Mesendoderm (in vitro differentiated cells): ENCODE measurements at regions not wholly inside any gene's neighbourhood (a gene's known extent, or its start where the extent isn't known, plus 50 kb on each side); places are given as distances from the start of the nearest gene placed in this dataset.
A peak's percentile ranks its signal among the peaks of the same experiment; 100 is the strongest.

Experiments
- DNase-seq: peaks from one replicate; pipeline ENCODE4 v3.0.0; 2013
- H2AK5ac ChIP-seq: 2 replicates; pipeline ENCODE4 v1.6.1; 2013; ENCODE audit warnings: low read length, inconsistent platforms
- H2BK120ac ChIP-seq: 2 replicates; pipeline ENCODE4 v1.6.1; 2013; ENCODE audit warnings: low read depth, mild to moderate bottlenecking, low read length, moderate library complexity, mixed read lengths
- H2BK15ac ChIP-seq: replicated peaks from 2 replicates; pipeline ENCODE4 v1.6.1; 2013; ENCODE audit warnings: low read depth, mild to moderate bottlenecking, moderate library complexity
- H2BK5ac ChIP-seq: 2 replicates; pipeline ENCODE4 v1.6.1; 2013; ENCODE audit warnings: low read length, inconsistent platforms
- H3K18ac ChIP-seq: 2 replicates; pipeline ENCODE4 v1.6.1; 2013; ENCODE audit warnings: mild to moderate bottlenecking, low read length, mixed read lengths
- H3K23ac ChIP-seq: one replicate; pipeline ENCODE4 v1.6.1; 2013; ENCODE audit warnings: low read length
- H3K27ac ChIP-seq: 2 replicates; pipeline ENCODE4 v1.5.1; 2013; ENCODE audit warnings: low read depth, mild to moderate bottlenecking, inconsistent platforms, low read length, moderate library complexity
- H3K27me3 ChIP-seq: 2 replicates; pipeline ENCODE4 v1.6.1; 2013; ENCODE audit warnings: low read length, control low read depth, mild to moderate bottlenecking, inconsistent platforms; ENCODE audit not compliant: insufficient read depth, poor library complexity
- H3K36me3 ChIP-seq: 2 replicates; pipeline ENCODE4 v1.6.1; 2013; ENCODE audit warnings: low read length, inconsistent platforms; ENCODE audit not compliant: control insufficient read depth, insufficient read depth
- H3K4ac ChIP-seq: one replicate; pipeline ENCODE4 v1.6.1; 2013; ENCODE audit warnings: low read depth, mild to moderate bottlenecking, low read length, moderate library complexity
- H3K4me1 ChIP-seq: 2 replicates; pipeline ENCODE4 v1.6.1; 2013; ENCODE audit warnings: low read depth, low read length, inconsistent platforms; ENCODE audit not compliant: control insufficient read depth
- H3K4me2 ChIP-seq: 2 replicates; pipeline ENCODE4 v1.6.1; 2013; ENCODE audit warnings: low read length
- H3K4me3 ChIP-seq: 2 replicates; pipeline ENCODE4 v1.5.1; 2013; ENCODE audit warnings: mild to moderate bottlenecking, low read length
- H3K56ac ChIP-seq: one replicate; pipeline ENCODE4 v1.6.1; 2013; ENCODE audit warnings: low read length
- H3K79me1 ChIP-seq: 2 replicates; pipeline ENCODE4 v1.6.1; 2013; ENCODE audit warnings: low read length, inconsistent platforms
- H3K79me2 ChIP-seq: 2 replicates; pipeline ENCODE4 v1.6.1; 2013; ENCODE audit warnings: mild to moderate bottlenecking, low read length; ENCODE audit not compliant: control insufficient read depth, insufficient read depth
- H3K9ac ChIP-seq: 2 replicates; pipeline ENCODE4 v1.6.1; 2013; ENCODE audit warnings: low read length, inconsistent platforms
- H4K5ac ChIP-seq: one replicate; pipeline ENCODE4 v1.6.1; 2013; ENCODE audit warnings: low read length
- H4K8ac ChIP-seq: one replicate; pipeline ENCODE4 v1.6.1; 2013; ENCODE audit warnings: low read depth, mild to moderate bottlenecking, control low read depth, low read length, moderate library complexity
- WGBS: extraction: QIAGEN DNeasy Blood & Tissue Kit; methylation state at CpG from one replicate; pipeline ENCODE4 v1.1.7; 2013; ENCODE audit warnings: low lambda C conversion rate, missing lambda C conversion rate; ENCODE audit not compliant: insufficient coverage; ENCODE audit errors: extremely low coverage; 5-methylcytosine and 5-hydroxymethylcytosine counted together

- Histone ChIP-seq H3K18ac (no peak overlapping the region), H3K4me3 (no peak overlapping the region), H3K9ac (no peak overlapping the region), H3K27ac (no peak overlapping the region), H3K56ac (no peak overlapping the region), H3K4me1 (peaks cover 2% of the 10 kb centered on the region), H2BK15ac (peak overlapping the region; percentile 85), H3K27me3 (no peaks in the 10 kb centered on the region), H2BK120ac (no peak overlapping the region), H2BK5ac (no peak overlapping the region), H2AK5ac (no peak overlapping the region), H4K8ac (no peak overlapping the region), H3K79me2 (no peaks in the 10 kb centered on the region), H4K5ac (no peak overlapping the region), H3K36me3 (no peaks in the 10 kb centered on the region), H3K4me2 (no peak overlapping the region), H3K23ac (no peak overlapping the region), H3K79me1 (no peaks in the 10 kb centered on the region), H3K4ac (no peak overlapping the region)
- DNase-seq, result peak; percentile 93
- WGBS, result no CpG with 5 or more reads among the region's 7 CpGs
These were observed 51.1 kb upstream of the EED start for GRCh38 chr11:86193297-86194095.

GRCh38 chr11:86192519-86193257 is 51.9 kb upstream of the EED start:
- no peak overlapping the region for H2AK5ac ChIP-seq
- peaks cover 2% of the 10 kb centered on the region for H3K4me1 ChIP-seq
- DNase-seq, result no peak
- no peak overlapping the region for H3K56ac ChIP-seq
- H3K9ac ChIP-seq, result no peak overlapping the region
- H4K8ac ChIP-seq, result no peak overlapping the region
- no peak overlapping the region for H2BK5ac ChIP-seq
- no peaks in the 10 kb centered on the region for H3K79me1 ChIP-seq
- H3K4me3 ChIP-seq, result no peak overlapping the region
- H3K4ac ChIP-seq, result no peak overlapping the region
- H3K18ac ChIP-seq, result no peak overlapping the region
- no peak overlapping the region for H3K23ac ChIP-seq
- H2BK15ac ChIP-seq, result no peak overlapping the region
- H3K27me3 ChIP-seq, result no peaks in the 10 kb centered on the region
- H3K27ac ChIP-seq, result no peak overlapping the region
- no CpG with 5 or more reads among the region's 1 CpG for WGBS
- H2BK120ac ChIP-seq, result no peak overlapping the region
- no peaks in the 10 kb centered on the region for H3K36me3 ChIP-seq
- no peak overlapping the region for H4K5ac ChIP-seq
- H3K4me2 ChIP-seq, result no peak overlapping the region
- H3K79me2 ChIP-seq, result no peaks in the 10 kb centered on the region

- H2BK120ac ChIP-seq, result no peak overlapping the region
- WGBS, result no CpG with 5 or more reads among the region's 1 CpG
- no peak overlapping the region for H3K27ac ChIP-seq
- H3K9ac ChIP-seq, result no peak overlapping the region
- H4K5ac ChIP-seq, result no peak overlapping the region
- no peaks in the 10 kb centered on the region for H3K79me2 ChIP-seq
- no peaks in the 10 kb centered on the region for H3K36me3 ChIP-seq
- no peak overlapping the region for H3K56ac ChIP-seq
- no peak overlapping the region for H3K23ac ChIP-seq
- peak overlapping the region; percentile 57 for H2BK15ac ChIP-seq
- H3K18ac ChIP-seq, result no peak overlapping the region
- no peak overlapping the region for H2AK5ac ChIP-seq
- no peak overlapping the region for H2BK5ac ChIP-seq
- no peak for DNase-seq
- no peaks in the 10 kb centered on the region for H3K27me3 ChIP-seq
- H3K4me1 ChIP-seq, result peaks cover 2% of the 10 kb centered on the region
- H3K4me3 ChIP-seq, result no peak overlapping the region
- H4K8ac ChIP-seq, result no peak overlapping the region
- no peak overlapping the region for H3K4ac ChIP-seq
- no peak overlapping the region for H3K4me2 ChIP-seq
- H3K79me1 ChIP-seq, result no peaks in the 10 kb centered on the region
These were observed 52.7 kb upstream of the EED start for GRCh38 chr11:86191874-86192273.

GRCh38 chr11:86187027-86187426 is 57.5 kb upstream of the EED start:
- H3K18ac ChIP-seq, result no peak overlapping the region
- no peak overlapping the region for H2BK5ac ChIP-seq

GRCh38 chr11:86186386-86186785 is 58.2 kb upstream of the EED start:
- Histone ChIP-seq H3K18ac (no peak overlapping the region), H3K79me1 (no peaks in the 10 kb centered on the region), H3K27me3 (no peaks in the 10 kb centered on the region), H4K5ac (no peak overlapping the region), H3K36me3 (no peaks in the 10 kb centered on the region), H3K4ac (no peak overlapping the region), H2AK5ac (no peak overlapping the region), H3K4me1 (no peaks in the 10 kb centered on the region), H2BK15ac (no peak overlapping the region), H3K56ac (no peak overlapping the region), H3K9ac (no peak overlapping the region), H3K79me2 (no peaks in the 10 kb centered on the region), H3K23ac (no peak overlapping the region), H3K27ac (no peak overlapping the region), H2BK120ac (no peak overlapping the region), H3K4me3 (no peak overlapping the region), H3K4me2 (no peak overlapping the region), H4K8ac (no peak overlapping the region), H2BK5ac (no peak overlapping the region)
- WGBS, result no CpG with 5 or more reads among the region's 4 CpGs
- no peak for DNase-seq

More at GRCh38 chr11:86187027-86187426, 57.5 kb upstream of the EED start:
- Histone ChIP-seq H3K79me1 (no peaks in the 10 kb centered on the region), H3K23ac (no peak overlapping the region), H2BK15ac (no peak overlapping the region), H4K8ac (no peak overlapping the region), H3K9ac (no peak overlapping the region), H2BK120ac (no peak overlapping the region), H3K79me2 (no peaks in the 10 kb centered on the region), H3K27me3 (no peaks in the 10 kb centered on the region), H3K27ac (no peak overlapping the region), H3K4me1 (no peaks in the 10 kb centered on the region), H2AK5ac (no peak overlapping the region), H3K56ac (no peak overlapping the region), H3K4ac (no peak overlapping the region), H4K5ac (no peak overlapping the region), H3K4me3 (no peak overlapping the region), H3K4me2 (no peak overlapping the region), H3K36me3 (no peaks in the 10 kb centered on the region)
- no peak for DNase-seq
- no CpG with 5 or more reads among the region's 2 CpGs for WGBS
